ENCODE measurements at regions not wholly inside any gene's neighbourhood (a gene's known extent, or its start where the extent isn't known, plus 50 kb on each side); places are given as distances from the start of the nearest gene placed in this dataset.

GRCh38 chr18:29007986-29008654, 831.2 kb upstream of the CDH2 start:
- H3K4me3 ChIP-seq (IDR thresholded peaks at IDR 0.05; ENCODE audit: insufficient read depth, low read depth, low read length): no peak overlapping the region
- no peaks in the 10 kb centered on the region for H4K20me1 ChIP-seq (ENCODE audit: insufficient read depth)
- H3K9ac ChIP-seq: no peak overlapping the region
- H3K4me1 ChIP-seq (ENCODE audit: low read depth, poor library complexity, severe bottlenecking): no peaks in the 10 kb centered on the region
- H2AFZ ChIP-seq (ENCODE audit: low read depth): no peak overlapping the region
- H3K27me3 ChIP-seq (ENCODE audit: insufficient read depth, low read depth): no peaks in the 10 kb centered on the region
- H3K79me2 ChIP-seq (ENCODE audit: insufficient read depth, low read depth): no peaks in the 10 kb centered on the region
- no peaks in the 10 kb centered on the region for H3K36me3 ChIP-seq (ENCODE audit: insufficient read depth)
- TF ChIP-seq, protein P1, sequence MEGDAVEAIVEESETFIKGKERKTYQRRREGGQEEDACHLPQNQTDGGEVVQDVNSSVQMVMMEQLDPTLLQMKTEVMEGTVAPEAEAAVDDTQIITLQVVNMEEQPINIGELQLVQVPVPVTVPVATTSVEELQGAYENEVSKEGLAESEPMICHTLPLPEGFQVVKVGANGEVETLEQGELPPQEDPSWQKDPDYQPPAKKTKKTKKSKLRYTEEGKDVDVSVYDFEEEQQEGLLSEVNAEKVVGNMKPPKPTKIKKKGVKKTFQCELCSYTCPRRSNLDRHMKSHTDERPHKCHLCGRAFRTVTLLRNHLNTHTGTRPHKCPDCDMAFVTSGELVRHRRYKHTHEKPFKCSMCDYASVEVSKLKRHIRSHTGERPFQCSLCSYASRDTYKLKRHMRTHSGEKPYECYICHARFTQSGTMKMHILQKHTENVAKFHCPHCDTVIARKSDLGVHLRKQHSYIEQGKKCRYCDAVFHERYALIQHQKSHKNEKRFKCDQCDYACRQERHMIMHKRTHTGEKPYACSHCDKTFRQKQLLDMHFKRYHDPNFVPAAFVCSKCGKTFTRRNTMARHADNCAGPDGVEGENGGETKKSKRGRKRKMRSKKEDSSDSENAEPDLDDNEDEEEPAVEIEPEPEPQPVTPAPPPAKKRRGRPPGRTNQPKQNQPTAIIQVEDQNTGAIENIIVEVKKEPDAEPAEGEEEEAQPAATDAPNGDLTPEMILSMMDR (conservative IDR thresholded peaks at IDR 0.05; ENCODE audit: low read depth, low read length): no peak
- H3K27ac ChIP-seq: no peak overlapping the region
- no peak overlapping the region for H3K4me2 ChIP-seq

DNA sequence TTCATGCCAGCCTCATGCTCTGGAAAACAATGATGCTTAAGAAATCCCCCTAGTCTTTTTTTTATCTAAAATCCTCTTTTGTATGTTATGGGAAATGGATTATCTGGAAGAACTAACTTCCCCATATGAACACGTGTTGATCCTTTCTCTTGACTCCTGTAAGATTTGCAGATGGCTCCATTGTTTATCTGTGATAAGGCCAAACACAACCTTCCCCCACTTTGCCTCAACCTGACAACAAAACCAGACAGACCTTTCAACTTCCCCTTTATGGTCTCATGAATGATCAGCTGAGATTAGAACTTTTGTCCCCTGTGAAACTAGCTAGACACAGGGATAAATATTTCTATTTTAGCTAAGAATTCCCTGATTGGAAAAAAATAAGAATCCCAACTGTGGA, 828.0 kb upstream of the CDH2 start:
- Histone ChIP-seq H3K4me3 (IDR thresholded peaks at IDR 0.05; ENCODE audit: insufficient read depth, low read depth, low read length) (no peak overlapping the region), H2AFZ (ENCODE audit: low read depth) (no peak overlapping the region), H3K79me2 (ENCODE audit: insufficient read depth, low read depth) (no peaks in the 10 kb centered on the region), H3K27me3 (ENCODE audit: insufficient read depth, low read depth) (no peaks in the 10 kb centered on the region), H3K9ac (no peak overlapping the region), H3K27ac (no peak overlapping the region), H3K4me1 (ENCODE audit: low read depth, poor library complexity, severe bottlenecking) (no peaks in the 10 kb centered on the region), H3K4me2 (no peak overlapping the region), H4K20me1 (ENCODE audit: insufficient read depth) (no peaks in the 10 kb centered on the region), H3K36me3 (ENCODE audit: insufficient read depth) (no peaks in the 10 kb centered on the region)
- TF ChIP-seq, protein P1 (conservative IDR thresholded peaks at IDR 0.05; ENCODE audit: low read depth, low read length): no peak

DNA sequence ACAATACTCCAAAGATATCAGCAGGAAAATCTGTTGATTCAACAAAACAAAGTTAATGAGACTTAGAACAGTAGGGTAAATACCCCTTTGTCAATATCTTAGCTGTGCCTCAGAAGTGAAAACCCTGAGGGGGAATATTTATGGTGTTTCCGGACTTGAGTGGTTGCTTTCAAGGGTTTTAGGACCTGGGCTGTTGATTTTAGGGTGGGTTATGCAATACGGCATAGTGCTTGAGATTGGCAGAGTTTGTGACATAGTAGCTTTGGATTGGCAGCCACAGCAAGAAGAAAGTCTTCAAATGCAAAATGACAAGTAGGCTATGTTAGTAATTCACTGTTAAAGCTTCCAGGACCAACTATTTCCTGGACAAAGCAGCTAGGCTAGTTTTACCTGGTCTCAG, 826.3 kb upstream of the CDH2 start:
- Histone ChIP-seq H3K4me2 (no peak overlapping the region), H3K27ac (no peak overlapping the region)

DNA sequence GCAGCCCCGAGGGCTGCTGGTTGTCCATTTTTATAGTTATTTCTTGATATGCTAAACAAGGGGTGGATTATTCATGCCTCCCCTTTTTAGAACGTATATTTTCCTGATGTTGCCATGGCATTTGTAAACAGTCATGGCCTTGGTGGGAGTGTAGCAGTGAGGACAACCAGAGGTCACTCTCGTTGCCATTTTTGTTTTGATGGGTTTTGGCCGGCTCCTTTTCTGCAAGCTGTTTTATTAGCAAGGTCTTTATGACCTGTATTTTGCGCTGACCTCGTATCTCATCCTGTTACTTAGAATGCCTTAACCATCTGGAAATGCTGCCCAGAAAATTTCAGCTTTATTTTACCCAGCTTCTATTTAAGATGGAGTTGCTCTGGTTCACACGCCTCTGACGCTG, 825.8 kb upstream of the CDH2 start:
- H3K4me3 ChIP-seq (IDR thresholded peaks at IDR 0.05; ENCODE audit: insufficient read depth, low read depth, low read length): no peak overlapping the region
- H3K9ac ChIP-seq: no peak overlapping the region
- H3K4me2 ChIP-seq: no peak overlapping the region
- no peaks in the 10 kb centered on the region for H3K36me3 ChIP-seq (ENCODE audit: insufficient read depth)
- TF ChIP-seq, protein P1 (conservative IDR thresholded peaks at IDR 0.05; ENCODE audit: low read depth, low read length): no peak
- no peaks in the 10 kb centered on the region for H3K4me1 ChIP-seq (ENCODE audit: low read depth, poor library complexity, severe bottlenecking)
- H3K79me2 ChIP-seq (ENCODE audit: insufficient read depth, low read depth): no peaks in the 10 kb centered on the region
- H3K27ac ChIP-seq: no peak overlapping the region
- H2AFZ ChIP-seq (ENCODE audit: low read depth): no peak overlapping the region
- H3K27me3 ChIP-seq (ENCODE audit: insufficient read depth, low read depth): no peaks in the 10 kb centered on the region
- no peaks in the 10 kb centered on the region for H4K20me1 ChIP-seq (ENCODE audit: insufficient read depth)

More for the DNA sequence above, 826.3 kb upstream of the CDH2 start:
- no peaks in the 10 kb centered on the region for H3K36me3 ChIP-seq (ENCODE audit: insufficient read depth)
- H2AFZ ChIP-seq (ENCODE audit: low read depth): no peak overlapping the region
- H3K79me2 ChIP-seq (ENCODE audit: insufficient read depth, low read depth): no peaks in the 10 kb centered on the region
- no peaks in the 10 kb centered on the region for H3K4me1 ChIP-seq (ENCODE audit: low read depth, poor library complexity, severe bottlenecking)
- no peaks in the 10 kb centered on the region for H3K27me3 ChIP-seq (ENCODE audit: insufficient read depth, low read depth)
- TF ChIP-seq, protein P1 (conservative IDR thresholded peaks at IDR 0.05; ENCODE audit: low read depth, low read length): no peak
- H4K20me1 ChIP-seq (ENCODE audit: insufficient read depth): no peaks in the 10 kb centered on the region
- H3K4me3 ChIP-seq (IDR thresholded peaks at IDR 0.05; ENCODE audit: insufficient read depth, low read depth, low read length): no peak overlapping the region
- no peak overlapping the region for H3K9ac ChIP-seq
